Gastrocnemius medialis (tissue), 4 donors: ENCODE measurements at regions not wholly inside any gene's neighbourhood (a gene's known extent, or its start where the extent isn't known, plus 50 kb on each side); places are given as distances from the start of the nearest gene placed in this dataset.

Experiments used
- CTCF ChIP-seq, 5 experiments: fragments of 450-650 bp in 3 of 5; fragments of 200-600 bp in 2 of 5; sonication (generic) in 2 of 5; IDR thresholded peaks in 4 of 5; conservative IDR thresholded peaks in 1 of 5; 1 replicate in 4 of 5; 2 replicates in 1 of 5; pipeline ENCODE4 v1.5.1; 2016 to 2019; ENCODE audit warnings: antibody characterized with exemption in 5 of 5, mild to moderate bottlenecking in 3 of 5, moderate library complexity in 3 of 5
- POLR2A ChIP-seq, 2 donors: fragments of 450-650 bp; IDR thresholded peaks; one replicate each; pipeline ENCODE4 v1.6.1; 2017; ENCODE audit warnings: antibody characterized with exemption in 2 of 2, mild to moderate bottlenecking in 2 of 2, moderate library complexity in 2 of 2

GRCh38 chr6:170108890-170109587 lies 181.8 kb downstream of the DLL1 start:
- TF ChIP-seq CTCF (IDR thresholded peaks at IDR 0.05 in 4 of 5, conservative IDR thresholded peaks at IDR 0.05 in 1 of 5) (no peak), POLR2A (IDR thresholded peaks at IDR 0.05) (no peak)
